Sigmoid colon (tissue), 3 donors: ENCODE measurements at regions not wholly inside any gene's neighbourhood (a gene's known extent, or its start where the extent isn't known, plus 50 kb on each side); places are given as distances from the start of the nearest gene placed in this dataset.

Experiments used
- POLR2A ChIP-seq, 2 donors: fragments of 450-650 bp; IDR thresholded peaks; one replicate each; pipeline ENCODE4 v1.6.1; 2016; ENCODE audit warnings: antibody characterized with exemption in 2 of 2, mild to moderate bottlenecking in 2 of 2, moderate library complexity in 2 of 2
- TF ChIP-seq, protein P1 (sequence below), 4 experiments: fragments of 450-650 bp in 3 of 4; fragments of 200-600 bp in 1 of 4; IDR thresholded peaks; one replicate each; pipeline ENCODE4 v1.5.1; 2016 to 2019; ENCODE audit warnings: antibody characterized with exemption in 4 of 4, mild to moderate bottlenecking in 3 of 4, moderate library complexity in 2 of 4

DNA sequence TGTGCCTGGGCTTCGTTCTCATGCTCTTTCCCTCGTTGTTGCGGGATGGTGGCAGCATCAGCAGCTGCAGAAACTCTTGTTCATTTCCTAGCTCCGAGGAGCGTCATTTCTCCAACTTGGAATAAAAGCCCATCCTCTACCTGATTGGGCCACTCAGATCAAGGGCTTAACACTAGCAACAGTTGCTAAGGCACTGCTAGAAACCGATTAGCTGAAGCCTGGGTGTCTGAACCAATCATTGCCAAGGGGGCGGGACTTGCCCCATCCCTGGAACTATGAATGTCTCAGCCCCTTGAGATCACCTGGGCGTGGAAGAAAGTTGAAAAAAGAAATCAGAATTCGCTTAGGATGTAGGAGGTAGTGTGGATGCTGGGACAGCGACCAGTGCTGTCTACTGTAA lies 145.3 kb downstream of the FOXL1 start:
- TF ChIP-seq POLR2A (IDR thresholded peaks at IDR 0.05): no peak
- TF ChIP-seq, protein P1, sequence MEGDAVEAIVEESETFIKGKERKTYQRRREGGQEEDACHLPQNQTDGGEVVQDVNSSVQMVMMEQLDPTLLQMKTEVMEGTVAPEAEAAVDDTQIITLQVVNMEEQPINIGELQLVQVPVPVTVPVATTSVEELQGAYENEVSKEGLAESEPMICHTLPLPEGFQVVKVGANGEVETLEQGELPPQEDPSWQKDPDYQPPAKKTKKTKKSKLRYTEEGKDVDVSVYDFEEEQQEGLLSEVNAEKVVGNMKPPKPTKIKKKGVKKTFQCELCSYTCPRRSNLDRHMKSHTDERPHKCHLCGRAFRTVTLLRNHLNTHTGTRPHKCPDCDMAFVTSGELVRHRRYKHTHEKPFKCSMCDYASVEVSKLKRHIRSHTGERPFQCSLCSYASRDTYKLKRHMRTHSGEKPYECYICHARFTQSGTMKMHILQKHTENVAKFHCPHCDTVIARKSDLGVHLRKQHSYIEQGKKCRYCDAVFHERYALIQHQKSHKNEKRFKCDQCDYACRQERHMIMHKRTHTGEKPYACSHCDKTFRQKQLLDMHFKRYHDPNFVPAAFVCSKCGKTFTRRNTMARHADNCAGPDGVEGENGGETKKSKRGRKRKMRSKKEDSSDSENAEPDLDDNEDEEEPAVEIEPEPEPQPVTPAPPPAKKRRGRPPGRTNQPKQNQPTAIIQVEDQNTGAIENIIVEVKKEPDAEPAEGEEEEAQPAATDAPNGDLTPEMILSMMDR (IDR thresholded peaks at IDR 0.05): no peak
